NCI-H524 (cell line): ENCODE measurements at regions not wholly inside any gene's neighbourhood (a gene's known extent, or its start where the extent isn't known, plus 50 kb on each side); places are given as distances from the start of the nearest gene placed in this dataset.

Experiments used
- DNase-seq, 2 experiments: peaks; one replicate each; lab custom pipeline; 2025; lab: John Stamatoyannopoulos, UW

GRCh38 chr20:24762791-24763350 is 186.2 kb upstream of the CST7 start:
- no peak for DNase-seq

GRCh38 chr20:24763386-24764026 is 185.6 kb upstream of the CST7 start:
- DNase-seq, result no peak

GRCh38 chr20:24764027-24764793 is 184.9 kb upstream of the CST7 start:
- DNase-seq, result no peak

- no peak for DNase-seq
Measured at GRCh38 chr20:24764794-24765202, 184.3 kb upstream of the CST7 start.

GRCh38 chr20:24765316-24766142 is 183.5 kb upstream of the CST7 start:
- no peak for DNase-seq

- DNase-seq, result no peak
Measured at GRCh38 chr20:24766143-24766527, 182.9 kb upstream of the CST7 start.

GRCh38 chr20:24766826-24767622 is 182.0 kb upstream of the CST7 start:
- no peak for DNase-seq

- DNase-seq, result no peak
Measured at GRCh38 chr20:24767623-24768100, 181.4 kb upstream of the CST7 start.

GRCh38 chr20:24768201-24768636 is 180.8 kb upstream of the CST7 start:
- no peak for DNase-seq

GRCh38 chr20:24768713-24769601 is 180.1 kb upstream of the CST7 start:
- DNase-seq, result no peak

GRCh38 chr20:24769878-24770627 is 179.0 kb upstream of the CST7 start:
- DNase-seq, result no peak

- DNase-seq, result no peak
Measured at GRCh38 chr20:24770628-24771541, 178.2 kb upstream of the CST7 start.

- no peak for DNase-seq
Measured at GRCh38 chr20:24771542-24772061, 177.5 kb upstream of the CST7 start.

GRCh38 chr20:24772667-24773066 is 176.4 kb upstream of the CST7 start:
- DNase-seq, result no peak

GRCh38 chr20:24773168-24773567 is 175.9 kb upstream of the CST7 start:
- no peak for DNase-seq

- DNase-seq, result no peak
Measured at GRCh38 chr20:24773751-24774201, 175.3 kb upstream of the CST7 start.

- no peak for DNase-seq
Measured at GRCh38 chr20:24775966-24776365, 173.1 kb upstream of the CST7 start.

- DNase-seq, result no peak
Measured at GRCh38 chr20:24776755-24777271, 172.3 kb upstream of the CST7 start.
